Pancreas (tissue), 10 donors: ENCODE measurements at regions not wholly inside any gene's neighbourhood (a gene's known extent, or its start where the extent isn't known, plus 50 kb on each side); places are given as distances from the start of the nearest gene placed in this dataset.
"Not testable (repeated sequence)": the region's sequence is repeated elsewhere in the genome, so short reads cannot be mapped to it uniquely, and the experiment has no call there.

Experiments used
- ATAC-seq, 4 donors: fragments of 200-7000 bp; cut with Tn5 transposase; one replicate each; pipeline versions ENCODE4 v1.8.0 to v1.9.1; 2020; ENCODE audit warnings: mild to moderate bottlenecking in 4 of 4, moderate library complexity in 4 of 4
- DNase-seq, 6 donors: peaks; one replicate each; pipeline ENCODE4 v3.0.0-alpha.2; 2020
- FAIRE-seq: peaks from 2 replicates; lab custom pipeline; 2012; peaks lifted over from hg19 to GRCh38; lab: Jason Lieb, UNC
- H3K27ac ChIP-seq, 4 donors: fragments of 200-600 bp; sonication (generic); 1 replicate in 3 of 4; 2 replicates in 1 of 4; pipeline versions ENCODE4 v1.5.0 to v1.8.0; 2020
- H3K27me3 ChIP-seq, 4 donors: fragments of 200-600 bp; one replicate each; pipeline ENCODE4 v1.8.0; 2021
- H3K36me3 ChIP-seq, 3 donors: fragments of 200-600 bp; sonication (generic) in 1 of 3; one replicate each; pipeline versions ENCODE4 v1.5.0 to v1.8.0; 2020 to 2021
- H3K4me1 ChIP-seq, 3 donors: fragments of 200-600 bp; one replicate each; pipeline ENCODE4 v1.8.0; 2021
- H3K4me3 ChIP-seq, 4 donors: fragments of 200-600 bp; sonication (generic) in 2 of 4; one replicate each; pipeline versions ENCODE4 v1.5.0 to v1.8.0; 2020 to 2021
- H3K9me3 ChIP-seq, 4 donors: fragments of 200-600 bp; one replicate each; pipeline ENCODE4 v1.8.0; 2021
- CTCF ChIP-seq, 4 donors: fragments of 200-600 bp; sonication (generic) in 3 of 4; IDR thresholded peaks; one replicate each; pipeline versions ENCODE4 v1.5.0 to v1.8.0; 2021; ENCODE audit warnings: antibody characterized with exemption in 4 of 4
- WGBS, 2 donors: extraction: QIAGEN DNeasy Blood & Tissue Kit; methylation state at CpG; one replicate each; pipeline ENCODE4 v1.1.7; 2013; 5-methylcytosine and 5-hydroxymethylcytosine counted together
- intact Hi-C, 3 donors: fragments of 100-400 bp; cut with DNase I; formaldehyde crosslinking; loops; one replicate each; pipeline versions ENCODE4 v1.11.1 to v1.14.2; 2022
- donor health status: healthy with polysubstance abuse.
- donor health status: DM: no; HTN: no; CAD: no; lungs with moderate emphysema.
- donor health status: DM: no; HTN: no; CAD: no.
- donor health status: control.
- donor health status: control.
- donor health status: Bipolar disorder and iron deficiency.
- donor health status: DM: yes; HTN: yes; CAD: no.
- donor health status: DM: no; HTN: no; CAD: no.
- donor health status: DM: no; HTN: no; CAD: no.
- donor health status: DM: yes; HTN: yes; CAD: no.

DNA sequence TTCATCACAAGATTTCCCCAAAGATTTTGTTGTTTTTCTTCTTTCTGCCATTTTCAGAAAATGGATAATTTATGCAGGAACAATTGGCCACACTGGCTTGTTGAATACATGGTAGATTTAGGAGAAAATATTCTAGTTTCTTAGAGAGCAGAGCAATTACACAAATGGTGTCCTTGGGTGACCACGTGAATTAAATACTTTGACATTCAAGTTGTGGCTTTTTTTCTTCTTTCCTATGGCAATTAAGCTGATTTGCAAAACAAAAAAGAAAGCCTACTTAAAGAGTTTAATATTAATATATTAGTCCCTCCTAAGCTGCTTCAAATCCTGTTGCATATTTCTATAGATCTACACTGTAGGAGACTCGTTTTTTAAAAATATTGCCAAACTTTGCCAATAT lies 133.0 kb upstream of the HTR2C start:
- intact Hi-C loops, result no loop called here
- WGBS, 2 donors, result 8 to 10% methylated on average over 2 of the region's 2 CpGs
- Histone ChIP-seq H3K27ac (no peak overlapping the region), H3K27me3 (peaks cover 0 to 17% (median 3%) of the 10 kb centered on the region in 4 donors), H3K9me3 (no peaks in the 10 kb centered on the region), H3K36me3 (no peaks in the 10 kb centered on the region), H3K4me3 (no peak overlapping the region), H3K4me1 (no peaks in the 10 kb centered on the region)
- TF ChIP-seq CTCF (IDR thresholded peaks at IDR 0.05), result no peak
- ATAC-seq (no peak), FAIRE-seq (no peak), DNase-seq (no peak)

- Histone ChIP-seq H3K4me1 (no peaks in the 10 kb centered on the region), H3K36me3 (no peaks in the 10 kb centered on the region), H3K9me3 (no peaks in the 10 kb centered on the region), H3K4me3 (no peak overlapping the region), H3K27ac (no peak overlapping the region), H3K27me3 (peaks cover 0 to 22% (median 3%) of the 10 kb centered on the region in 4 donors)
- FAIRE-seq, result no peak
- TF ChIP-seq CTCF (IDR thresholded peaks at IDR 0.05), result no peak
- DNase-seq, result no peak
- WGBS, 2 donors, result 13 to 17% methylated on average over 1 of the region's 1 CpG
- no peak for ATAC-seq
- intact Hi-C loops, result no loop called here
Measured at GRCh38 chrX:114451397-114451796, 132.5 kb upstream of the HTR2C start.

GRCh38 chrX:114462266-114462665 lies 121.6 kb upstream of the HTR2C start:
- Histone ChIP-seq H3K4me1 (no peaks in the 10 kb centered on the region), H3K36me3 (no peaks in the 10 kb centered on the region), H3K9me3 (no peaks in the 10 kb centered on the region), H3K27ac (no peak overlapping the region), H3K4me3 (no peak overlapping the region), H3K27me3 (peaks cover 0 to 2% (median 0%) of the 10 kb centered on the region in 4 donors)
- no peak for DNase-seq
- no peak for TF ChIP-seq CTCF (IDR thresholded peaks at IDR 0.05)
- intact Hi-C loops, result no loop called here
- no peak for ATAC-seq
- no peak for FAIRE-seq

- Histone ChIP-seq H3K36me3 (no peaks in the 10 kb centered on the region), H3K27ac (no peak overlapping the region), H3K4me1 (no peaks in the 10 kb centered on the region), H3K9me3 (no peaks in the 10 kb centered on the region), H3K4me3 (no peak overlapping the region), H3K27me3 (peaks cover 0 to 2% (median 0%) of the 10 kb centered on the region in 4 donors)
- ATAC-seq, result no peak
- no peak for TF ChIP-seq CTCF (IDR thresholded peaks at IDR 0.05)
- no peak for DNase-seq
- intact Hi-C loops, result no loop called here
- FAIRE-seq, result no peak
Measured at GRCh38 chrX:114465689-114466088, 118.2 kb upstream of the HTR2C start.

GRCh38 chrX:114472008-114472407 lies 111.9 kb upstream of the HTR2C start:
- not testable (repeated sequence) for H3K4me1 ChIP-seq, FAIRE-seq

More at GRCh38 chrX:114472008-114472407, 111.9 kb upstream of the HTR2C start:
- 45 to 47% methylated on average over 3 to 5 of the region's 6 CpGs for WGBS, 2 donors
- H3K36me3 ChIP-seq, ATAC-seq, H3K4me3 ChIP-seq, intact Hi-C loops, H3K27ac ChIP-seq, H3K9me3 ChIP-seq, DNase-seq: not testable (repeated sequence)
- H3K27me3 ChIP-seq, result peaks cover 0 to 20% (median 0%) of the 10 kb centered on the region in 4 donors
